Duodenal mucosa (tissue), 2 donors: ENCODE measurements at regions not wholly inside any gene's neighbourhood (a gene's known extent, or its start where the extent isn't known, plus 50 kb on each side); places are given as distances from the start of the nearest gene placed in this dataset.

Experiments used
- H3K27ac ChIP-seq: one replicate; pipeline ENCODE4 v1.7.0; 2013; ENCODE audit warnings: low read depth, low read length
- H3K27me3 ChIP-seq, 2 donors: one replicate each; pipeline ENCODE4 v1.7.0; 2013; ENCODE audit warnings: low read length in 2 of 2, control low read depth in 1 of 2; ENCODE audit not compliant: insufficient read depth in 2 of 2, control insufficient read depth in 1 of 2
- H3K36me3 ChIP-seq, 2 donors: one replicate each; pipeline ENCODE4 v1.7.0; 2013; ENCODE audit warnings: low read length in 2 of 2, control low read depth in 1 of 2; ENCODE audit not compliant: insufficient read depth in 2 of 2, control insufficient read depth in 1 of 2
- H3K4me1 ChIP-seq, 2 donors: one replicate each; pipeline ENCODE4 v1.7.0; 2013; ENCODE audit warnings: low read length in 2 of 2, control low read depth in 1 of 2; ENCODE audit not compliant: insufficient read depth in 2 of 2, control insufficient read depth in 1 of 2
- H3K4me3 ChIP-seq, 2 donors: one replicate each; pipeline ENCODE4 v1.7.0; 2013; ENCODE audit warnings: low read length in 2 of 2, low read depth in 1 of 2
- H3K9ac ChIP-seq, 2 donors: one replicate each; pipeline ENCODE4 v1.7.0; 2013; ENCODE audit warnings: low read length in 2 of 2, low read depth in 1 of 2
- H3K9me3 ChIP-seq, 2 donors: one replicate each; pipeline ENCODE4 v1.7.0; 2013; ENCODE audit warnings: low read length in 2 of 2, control low read depth in 1 of 2; ENCODE audit not compliant: control insufficient read depth in 1 of 2

- H3K27me3 ChIP-seq, result peaks cover 0 to 3% of the 10 kb centered on the region in 2 donors
- no peak overlapping the region for H3K27ac ChIP-seq
- no peaks in the 10 kb centered on the region for H3K36me3 ChIP-seq
- H3K9ac ChIP-seq, result no peak overlapping the region
- peaks cover 0 to 1% of the 10 kb centered on the region in 2 donors for H3K9me3 ChIP-seq
- no peak overlapping the region for H3K4me3 ChIP-seq
- H3K4me1 ChIP-seq, result no peaks in the 10 kb centered on the region
Observed at GRCh38 chr11:69393865-69394233, 87.6 kb upstream of the LINC01488 start.

GRCh38 chr11:69394234-69394868, 87.1 kb upstream of the LINC01488 start:
- no peak overlapping the region for H3K27ac ChIP-seq
- no peaks in the 10 kb centered on the region for H3K9me3 ChIP-seq

DNA sequence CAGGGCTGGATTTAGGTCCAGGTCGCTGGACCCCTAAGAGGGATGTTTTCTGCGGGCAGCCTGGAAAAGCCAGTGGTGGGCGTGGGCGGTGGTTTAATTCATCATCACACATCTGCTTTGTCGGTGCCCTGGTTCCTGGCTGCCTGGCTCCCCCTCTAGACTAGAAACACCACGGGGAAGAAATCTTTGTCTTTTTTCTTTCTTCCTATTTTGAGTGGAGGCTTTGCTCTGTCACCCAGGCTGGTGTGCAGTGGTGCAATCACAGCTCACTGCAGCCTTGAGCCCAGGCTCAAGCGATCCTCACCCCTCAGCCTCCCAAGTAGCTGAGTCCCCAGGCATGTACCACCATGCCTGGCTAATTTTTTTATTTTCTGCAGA, 86.6 kb upstream of the LINC01488 start:
- no peak overlapping the region for H3K9ac ChIP-seq
- H3K27ac ChIP-seq, result no peak overlapping the region
- no peaks in the 10 kb centered on the region for H3K9me3 ChIP-seq
- no peaks in the 10 kb centered on the region for H3K4me1 ChIP-seq
- no peak overlapping the region for H3K4me3 ChIP-seq
- H3K27me3 ChIP-seq, result peaks cover 0 to 3% of the 10 kb centered on the region in 2 donors
- H3K36me3 ChIP-seq, result no peaks in the 10 kb centered on the region

More at GRCh38 chr11:69394234-69394868, 87.1 kb upstream of the LINC01488 start:
- no peak overlapping the region for H3K4me3 ChIP-seq
- H3K9ac ChIP-seq, result no peak overlapping the region
- peaks cover 0 to 3% of the 10 kb centered on the region in 2 donors for H3K27me3 ChIP-seq
- no peaks in the 10 kb centered on the region for H3K36me3 ChIP-seq
- H3K4me1 ChIP-seq, result no peaks in the 10 kb centered on the region

- Histone ChIP-seq H3K4me3 (no peak overlapping the region), H3K27ac (no peak overlapping the region), H3K27me3 (peaks cover 0 to 3% of the 10 kb centered on the region in 2 donors), H3K9me3 (no peaks in the 10 kb centered on the region), H3K9ac (no peak overlapping the region), H3K4me1 (no peaks in the 10 kb centered on the region), H3K36me3 (no peaks in the 10 kb centered on the region)
Observed at GRCh38 chr11:69395287-69395686, 86.2 kb upstream of the LINC01488 start.

DNA sequence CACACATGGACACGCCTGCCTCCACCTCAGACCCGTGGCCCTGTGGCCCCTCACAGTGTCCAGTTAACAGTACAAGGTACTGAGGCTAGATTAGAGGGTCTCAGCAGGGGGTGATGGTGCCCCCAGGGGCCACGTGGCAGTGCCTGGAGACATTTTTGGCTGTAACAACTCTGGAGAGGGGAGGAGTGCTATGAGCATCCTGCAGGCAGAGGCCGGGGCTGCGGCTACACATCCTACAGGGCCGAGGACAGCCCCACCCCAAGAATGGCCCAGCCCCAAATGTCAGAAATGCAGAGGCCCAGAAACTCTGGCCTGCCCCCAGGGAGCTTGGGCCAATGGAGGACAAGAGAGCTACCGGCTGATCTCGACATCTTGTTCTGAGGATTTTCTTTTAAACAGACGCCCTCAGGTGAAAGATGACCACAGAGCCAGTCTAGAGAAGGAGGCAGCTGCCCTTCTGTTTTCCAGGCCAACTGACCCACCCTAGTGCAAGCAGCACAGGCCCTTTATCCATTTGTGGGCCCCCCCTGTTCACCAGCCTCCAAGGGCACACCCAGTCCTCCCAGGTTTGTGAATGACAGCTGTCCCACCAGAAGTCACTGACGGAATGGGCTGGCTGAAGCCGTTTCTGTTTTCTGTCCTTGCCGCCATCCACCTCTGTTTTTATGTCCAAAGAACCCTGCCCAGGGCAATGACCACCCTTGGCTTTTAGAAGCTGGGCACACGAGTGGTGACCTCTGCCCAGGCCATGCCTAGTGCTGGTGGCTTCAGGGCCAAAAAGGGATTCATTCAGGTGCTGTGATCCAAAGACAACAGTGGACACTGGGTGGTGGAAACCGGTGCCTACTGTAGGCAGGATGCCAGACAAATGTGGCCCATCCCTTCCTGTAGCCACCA, 85.2 kb upstream of the LINC01488 start:
- H3K9ac ChIP-seq, result no peak overlapping the region
- no peaks in the 10 kb centered on the region for H3K36me3 ChIP-seq
- H3K4me1 ChIP-seq, result no peaks in the 10 kb centered on the region
- no peak overlapping the region for H3K4me3 ChIP-seq
- H3K9me3 ChIP-seq, result no peaks in the 10 kb centered on the region
- no peak overlapping the region for H3K27ac ChIP-seq
- H3K27me3 ChIP-seq, result peaks cover 0 to 3% of the 10 kb centered on the region in 2 donors

DNA sequence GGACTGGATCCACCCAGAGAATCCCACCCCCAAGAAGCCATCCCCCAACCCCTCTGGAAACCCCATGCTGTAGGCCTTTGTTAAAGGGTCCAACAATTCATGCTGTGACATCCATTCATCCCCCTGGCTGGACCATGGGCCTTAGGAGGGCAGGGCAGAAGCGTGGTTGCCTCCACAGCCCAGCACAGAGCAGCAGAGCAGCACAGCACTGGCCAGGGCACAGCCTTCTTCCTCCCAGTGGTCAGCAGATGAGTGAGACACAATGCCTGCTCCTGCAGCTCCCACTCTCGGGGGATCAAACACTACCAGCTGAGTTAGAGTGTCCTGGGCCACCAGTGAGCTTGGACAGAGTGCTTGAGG, 84.5 kb upstream of the LINC01488 start:
- no peak overlapping the region for H3K9ac ChIP-seq
- H3K27ac ChIP-seq, result no peak overlapping the region
- H3K36me3 ChIP-seq, result no peaks in the 10 kb centered on the region
- peaks cover 0 to 3% of the 10 kb centered on the region in 2 donors for H3K27me3 ChIP-seq
- no peak overlapping the region for H3K4me3 ChIP-seq
- no peaks in the 10 kb centered on the region for H3K4me1 ChIP-seq
- H3K9me3 ChIP-seq, result no peaks in the 10 kb centered on the region

DNA sequence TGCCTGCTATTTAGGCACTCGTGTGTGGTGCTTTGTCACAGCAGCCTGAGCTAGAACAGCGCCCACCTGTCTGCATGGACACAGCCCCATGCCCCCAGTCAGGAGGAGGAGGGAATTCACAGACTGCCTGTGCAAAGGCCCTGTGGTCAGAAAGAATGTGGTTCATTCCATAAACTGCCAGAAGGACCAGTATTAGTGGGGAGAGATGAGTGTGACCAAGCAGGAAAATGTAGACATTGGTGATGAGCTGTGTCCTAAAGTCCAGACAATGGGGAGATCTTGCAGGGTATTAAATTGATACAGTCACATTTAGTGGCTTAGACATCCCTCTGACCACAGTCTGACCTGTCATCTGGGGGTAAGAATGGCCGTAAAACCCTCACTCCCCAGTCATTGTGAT, 83.7 kb upstream of the LINC01488 start:
- H3K36me3 ChIP-seq, result no peaks in the 10 kb centered on the region
- no peak overlapping the region for H3K27ac ChIP-seq
- no peaks in the 10 kb centered on the region for H3K4me1 ChIP-seq
- no peak overlapping the region for H3K4me3 ChIP-seq
- H3K9ac ChIP-seq, result no peak overlapping the region
- no peaks in the 10 kb centered on the region for H3K9me3 ChIP-seq
- peaks cover 0 to 3% of the 10 kb centered on the region in 2 donors for H3K27me3 ChIP-seq

GRCh38 chr11:69398529-69399492, 82.7 kb upstream of the LINC01488 start:
- H3K27me3 ChIP-seq, result no peaks in the 10 kb centered on the region
- H3K36me3 ChIP-seq, result no peaks in the 10 kb centered on the region
- H3K4me3 ChIP-seq, result no peak overlapping the region
- no peak overlapping the region for H3K27ac ChIP-seq
- no peaks in the 10 kb centered on the region for H3K4me1 ChIP-seq
- no peaks in the 10 kb centered on the region for H3K9me3 ChIP-seq
- no peak overlapping the region for H3K9ac ChIP-seq

DNA sequence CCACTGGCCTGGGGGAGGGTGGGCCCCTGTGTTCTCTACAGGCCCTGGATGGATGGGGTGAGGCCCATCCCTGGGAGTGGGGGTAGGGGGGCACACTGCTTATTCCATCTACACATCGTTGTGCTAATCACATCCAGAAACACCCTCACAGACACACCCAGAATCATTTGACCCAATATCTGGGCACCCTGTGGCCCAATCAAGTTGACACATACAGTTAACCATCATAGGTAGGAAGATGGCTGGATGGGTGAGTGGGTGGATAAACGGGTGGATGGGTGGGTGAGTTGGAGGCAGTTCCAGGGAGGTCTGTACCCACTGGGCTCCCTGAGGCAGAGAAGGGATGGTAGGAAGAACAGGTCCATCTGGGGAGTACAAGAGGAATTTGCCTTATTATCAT, 81.3 kb upstream of the LINC01488 start:
- H3K4me1 ChIP-seq, result no peaks in the 10 kb centered on the region
- H3K27ac ChIP-seq, result no peak overlapping the region
- H3K9ac ChIP-seq, result no peak overlapping the region
- H3K27me3 ChIP-seq, result no peaks in the 10 kb centered on the region
- no peaks in the 10 kb centered on the region for H3K9me3 ChIP-seq
- H3K4me3 ChIP-seq, result no peak overlapping the region
- H3K36me3 ChIP-seq, result no peaks in the 10 kb centered on the region
